Upper lobe of left lung (tissue), 4 donors: ENCODE measurements at regions not wholly inside any gene's neighbourhood (a gene's known extent, or its start where the extent isn't known, plus 50 kb on each side); places are given as distances from the start of the nearest gene placed in this dataset.

Source experiments
- POLR2A ChIP-seq, 4 donors: fragments of 450-650 bp; IDR thresholded peaks; one replicate each; pipeline ENCODE4 v1.5.1; 2016 to 2017; ENCODE audit warnings: antibody characterized with exemption in 4 of 4, mild to moderate bottlenecking in 2 of 4
- TF ChIP-seq, protein P1 (sequence below), 6 experiments: fragments of 450-650 bp in 4 of 6; fragments of 200-600 bp in 2 of 6; sonication (generic) in 2 of 6; IDR thresholded peaks; one replicate each; pipeline ENCODE4 v1.5.1; 2016 to 2019; ENCODE audit warnings: antibody characterized with exemption in 6 of 6

DNA sequence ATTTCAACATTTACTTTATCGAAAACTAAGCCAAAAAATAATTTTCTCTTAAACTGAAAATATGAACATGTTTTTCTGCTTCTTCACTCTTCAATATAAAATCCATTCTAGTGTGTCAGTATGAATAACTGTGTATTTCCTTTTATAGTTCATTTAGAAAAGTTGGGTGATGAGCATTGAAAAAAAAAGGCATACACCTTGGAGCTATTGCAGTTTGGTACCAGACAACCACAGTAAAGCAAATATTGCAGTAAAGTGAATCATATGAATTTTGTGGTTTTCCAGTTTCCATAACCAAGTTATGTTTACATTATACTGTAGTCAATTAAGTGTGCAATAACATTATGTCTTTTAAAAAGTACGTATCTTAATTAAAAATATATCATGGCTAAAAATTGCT is 195.0 kb upstream of the FOXG1 start:
- TF ChIP-seq, protein P1, sequence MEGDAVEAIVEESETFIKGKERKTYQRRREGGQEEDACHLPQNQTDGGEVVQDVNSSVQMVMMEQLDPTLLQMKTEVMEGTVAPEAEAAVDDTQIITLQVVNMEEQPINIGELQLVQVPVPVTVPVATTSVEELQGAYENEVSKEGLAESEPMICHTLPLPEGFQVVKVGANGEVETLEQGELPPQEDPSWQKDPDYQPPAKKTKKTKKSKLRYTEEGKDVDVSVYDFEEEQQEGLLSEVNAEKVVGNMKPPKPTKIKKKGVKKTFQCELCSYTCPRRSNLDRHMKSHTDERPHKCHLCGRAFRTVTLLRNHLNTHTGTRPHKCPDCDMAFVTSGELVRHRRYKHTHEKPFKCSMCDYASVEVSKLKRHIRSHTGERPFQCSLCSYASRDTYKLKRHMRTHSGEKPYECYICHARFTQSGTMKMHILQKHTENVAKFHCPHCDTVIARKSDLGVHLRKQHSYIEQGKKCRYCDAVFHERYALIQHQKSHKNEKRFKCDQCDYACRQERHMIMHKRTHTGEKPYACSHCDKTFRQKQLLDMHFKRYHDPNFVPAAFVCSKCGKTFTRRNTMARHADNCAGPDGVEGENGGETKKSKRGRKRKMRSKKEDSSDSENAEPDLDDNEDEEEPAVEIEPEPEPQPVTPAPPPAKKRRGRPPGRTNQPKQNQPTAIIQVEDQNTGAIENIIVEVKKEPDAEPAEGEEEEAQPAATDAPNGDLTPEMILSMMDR (IDR thresholded peaks at IDR 0.05): no peak
- no peak for TF ChIP-seq POLR2A (IDR thresholded peaks at IDR 0.05)
